Activated CD8-positive, alpha-beta T cell treated with anti-CD3 and anti-CD28 coated beads, Interleukin-2, amount 10 ng/mL, durations not matched to agents 7 days and 5 days (primary cell): ENCODE measurements at regions not wholly inside any gene's neighbourhood (a gene's known extent, or its start where the extent isn't known, plus 50 kb on each side); places are given as distances from the start of the nearest gene placed in this dataset.

Experiments
- ATAC-seq: fragments of 150-1000 bp; cut with Tn5 transposase; one replicate; pipeline ENCODE4 v1.10.0; 2021; ENCODE audit warnings: moderate library complexity
- CTCF ChIA-PET: fragments of 350-600 bp; sonication (Branson Sonifier 250); formaldehyde crosslinking; loops from one replicate; lab custom pipeline; 2021; ENCODE audit warnings: antibody characterized with exemption; lab: Charles Lee
- POLR2A ChIA-PET: fragments of 350-600 bp; sonication (Branson Sonifier 250); formaldehyde crosslinking; loops from one replicate; lab custom pipeline; 2021; ENCODE audit warnings: antibody characterized with exemption; lab: Charles Lee
- DNase-seq: peaks from one replicate; pipeline ENCODE4 v3.0.0-alpha.2; 2020
- H3K27ac Mint-ChIP-seq: one replicate; pipeline ENCODE4 v1.8.0; 2021; ENCODE audit warnings: mild to moderate bottlenecking, mixed read lengths
- H3K27me3 Mint-ChIP-seq: one replicate; pipeline ENCODE4 v1.8.0; 2021; ENCODE audit warnings: low read depth, mixed read lengths
- H3K36me3 Mint-ChIP-seq: one replicate; pipeline ENCODE4 v1.8.0; 2021; ENCODE audit warnings: low read depth, mixed read lengths
- H3K4me1 Mint-ChIP-seq: one replicate; pipeline ENCODE4 v1.8.0; 2021; ENCODE audit warnings: low read depth, mixed read lengths
- H3K4me3 Mint-ChIP-seq: one replicate; pipeline ENCODE4 v1.8.0; 2021; ENCODE audit warnings: mild to moderate bottlenecking, mixed read lengths
- H3K9me3 Mint-ChIP-seq: one replicate; pipeline ENCODE4 v1.8.0; 2022; ENCODE audit warnings: mixed read lengths; ENCODE audit not compliant: insufficient read depth

GRCh38 chr2:126761981-126762878 is 106.3 kb downstream of the GYPC start:
- DNase-seq = peak; percentile 88
- Mint-ChIP-seq H3K4me1 (peaks cover 52% of the 10 kb centered on the region), H3K36me3 (peaks cover 6% of the 10 kb centered on the region), H3K4me3 (peak overlapping the region; percentile 64), H3K27ac (peak overlapping the region; percentile 88), H3K27me3 (peaks cover 11% of the 10 kb centered on the region), H3K9me3 (no peaks in the 10 kb centered on the region)
- peak; percentile 95 for ATAC-seq
- ChIA-PET POLR2A (interaction anchor here (0.6 to 1.0 kb wide), 5 partner anchors 98 to 772 kb away, joined by 3 to 5 read pairs (median 3); no protein-coding TSS in a partner anchor), CTCF (interaction anchor here (1.0 to 3.8 kb wide), 8 partner anchors 11 to 363 kb away, joined by 3 to 19 read pairs (median 4); no protein-coding TSS in a partner anchor)

DNA sequence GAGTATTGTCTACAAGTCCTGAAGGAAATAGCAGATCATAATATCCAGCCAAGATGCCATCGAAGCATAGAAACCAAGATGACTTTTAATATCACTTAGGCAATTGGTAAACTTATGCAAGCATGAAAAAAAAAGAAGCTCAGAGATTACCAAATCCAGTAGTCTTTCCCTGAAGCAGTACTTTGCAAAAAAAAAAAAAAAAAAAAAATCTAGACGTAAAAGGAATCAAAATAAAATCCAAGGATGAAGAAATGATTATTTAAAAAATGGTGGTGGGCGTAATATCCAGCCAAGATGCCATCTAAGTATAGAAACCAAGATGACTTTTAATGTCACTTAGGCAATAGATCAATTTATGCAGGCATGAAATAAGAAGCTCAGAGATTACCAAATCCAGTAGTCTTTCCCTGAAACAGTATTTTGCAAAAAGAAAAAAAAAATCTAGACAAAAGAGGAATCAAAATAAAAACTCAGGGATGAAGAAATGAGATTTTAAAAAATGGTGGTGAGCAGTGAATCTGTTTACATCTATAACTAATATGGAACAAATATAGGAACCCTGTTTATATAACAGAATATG is 108.8 kb downstream of the GYPC start:
- H3K4me3 Mint-ChIP-seq = no peak overlapping the region
- CTCF ChIA-PET = no interaction called here
- H3K9me3 Mint-ChIP-seq = no peaks in the 10 kb centered on the region
- DNase-seq (no peak), ATAC-seq (no peak)
- H3K36me3 Mint-ChIP-seq = peaks cover 6% of the 10 kb centered on the region
- POLR2A ChIA-PET = no interaction called here
- no peak overlapping the region for H3K27ac Mint-ChIP-seq
- H3K27me3 Mint-ChIP-seq = peaks cover 14% of the 10 kb centered on the region
- H3K4me1 Mint-ChIP-seq = peaks cover 66% of the 10 kb centered on the region

GRCh38 chr2:126765395-126765794 is 109.4 kb downstream of the GYPC start:
- ChIA-PET POLR2A (no interaction called here), CTCF (interaction anchor here (1.3 kb wide), 1 partner anchor 12 kb away, joined by 3 read pairs; no protein-coding TSS in a partner anchor)
- ATAC-seq (no peak), DNase-seq (no peak)
- Mint-ChIP-seq H3K27ac (no peak overlapping the region), H3K4me1 (peaks cover 66% of the 10 kb centered on the region), H3K27me3 (peaks cover 14% of the 10 kb centered on the region), H3K9me3 (no peaks in the 10 kb centered on the region), H3K36me3 (peaks cover 6% of the 10 kb centered on the region), H3K4me3 (no peak overlapping the region)

DNA sequence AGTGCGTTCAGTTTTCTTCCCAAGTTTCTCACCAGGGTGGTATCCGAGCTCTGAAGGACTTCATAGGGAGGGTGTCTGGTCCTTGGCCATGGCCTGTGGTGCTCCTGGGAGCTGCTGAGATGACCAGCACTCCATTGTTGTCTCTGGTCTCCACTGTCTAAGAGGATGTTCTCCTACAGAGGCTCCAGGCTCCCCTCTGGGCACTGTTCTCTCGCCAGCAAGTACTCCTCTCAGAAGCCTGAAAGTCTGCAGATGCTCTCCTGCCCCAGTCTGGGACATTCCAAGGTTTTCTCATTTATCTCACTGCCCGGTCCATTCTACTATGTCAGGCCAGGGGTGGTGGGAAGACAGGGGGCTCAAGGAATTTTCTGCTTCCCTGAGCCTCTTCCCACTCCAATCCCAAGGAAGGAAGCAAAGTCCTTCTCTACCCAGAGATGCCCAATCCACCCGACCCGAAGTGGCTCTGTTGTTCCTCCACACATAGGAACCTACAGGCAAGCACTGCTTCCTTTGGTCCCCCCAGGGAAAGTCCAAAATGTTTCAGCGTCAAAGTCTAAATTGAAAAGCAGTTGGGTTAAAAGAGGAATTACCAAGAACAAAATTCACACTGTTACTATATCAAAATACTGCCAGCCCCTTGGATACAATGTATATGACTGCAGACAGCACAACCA is 110.5 kb downstream of the GYPC start:
- H3K9me3 Mint-ChIP-seq = no peaks in the 10 kb centered on the region
- DNase-seq = no peak
- no peak overlapping the region for H3K27ac Mint-ChIP-seq
- H3K36me3 Mint-ChIP-seq = peaks cover 6% of the 10 kb centered on the region
- H3K4me1 Mint-ChIP-seq = peaks cover 56% of the 10 kb centered on the region
- ChIA-PET POLR2A (no interaction called here), CTCF (interaction anchor here (1.3 kb wide), 1 partner anchor 11 kb away, joined by 3 read pairs; no protein-coding TSS in a partner anchor)
- H3K4me3 Mint-ChIP-seq = no peak overlapping the region
- peaks cover 19% of the 10 kb centered on the region for H3K27me3 Mint-ChIP-seq
- no peak for ATAC-seq

GRCh38 chr2:126766969-126767296 is 111.0 kb downstream of the GYPC start:
- H3K9me3 Mint-ChIP-seq = no peaks in the 10 kb centered on the region
- H3K27ac Mint-ChIP-seq = no peak overlapping the region
- peaks cover 51% of the 10 kb centered on the region for H3K4me1 Mint-ChIP-seq
- POLR2A ChIA-PET = no interaction called here
- DNase-seq (no peak), ATAC-seq (no peak)
- no peak overlapping the region for H3K4me3 Mint-ChIP-seq
- H3K27me3 Mint-ChIP-seq = peaks cover 20% of the 10 kb centered on the region
- H3K36me3 Mint-ChIP-seq = peaks cover 6% of the 10 kb centered on the region
- CTCF ChIA-PET = no interaction called here

- POLR2A ChIA-PET = no interaction called here
- peaks cover 18% of the 10 kb centered on the region for H3K27me3 Mint-ChIP-seq
- peak overlapping the region; percentile 26 for H3K27ac Mint-ChIP-seq
- H3K36me3 Mint-ChIP-seq = no peaks in the 10 kb centered on the region
- H3K4me1 Mint-ChIP-seq = peaks cover 32% of the 10 kb centered on the region
- H3K9me3 Mint-ChIP-seq = no peaks in the 10 kb centered on the region
- CTCF ChIA-PET = interaction anchor here (1.3 kb wide), 1 partner anchor 241 kb away, joined by 3 read pairs; no protein-coding TSS in a partner anchor
- H3K4me3 Mint-ChIP-seq = no peak overlapping the region
- DNase-seq (no peak), ATAC-seq (no peak)
Measured at GRCh38 chr2:126769118-126769517, 113.2 kb downstream of the GYPC start.

DNA sequence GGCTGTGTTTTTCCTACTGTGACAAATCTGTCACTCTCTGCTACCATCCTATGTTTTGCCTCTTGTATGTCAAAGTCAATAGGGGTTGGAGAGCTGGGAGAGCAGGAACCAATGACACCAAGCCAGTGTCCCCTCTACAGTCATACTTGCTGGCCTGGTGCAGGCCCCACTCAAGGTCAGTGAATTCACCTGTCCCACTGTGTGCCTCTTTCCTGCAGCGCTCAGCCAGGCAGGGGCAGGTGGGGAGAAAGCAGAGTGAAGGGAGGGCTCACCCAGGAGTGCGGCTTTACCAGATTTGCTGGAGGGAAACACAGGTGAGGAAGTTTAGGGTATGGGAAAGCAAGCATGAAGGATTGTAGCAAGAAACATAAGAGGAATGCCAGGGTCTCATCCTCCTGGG is 114.5 kb downstream of the GYPC start:
- no peaks in the 10 kb centered on the region for H3K36me3 Mint-ChIP-seq
- no peaks in the 10 kb centered on the region for H3K9me3 Mint-ChIP-seq
- DNase-seq (no peak), ATAC-seq (no peak)
- H3K27ac Mint-ChIP-seq = no peak overlapping the region
- ChIA-PET CTCF (interaction anchor here (1.2 kb wide), 1 partner anchor 117 kb away, joined by 3 read pairs; no protein-coding TSS in a partner anchor), POLR2A (no interaction called here)
- H3K27me3 Mint-ChIP-seq = peaks cover 16% of the 10 kb centered on the region
- H3K4me3 Mint-ChIP-seq = no peak overlapping the region
- peaks cover 27% of the 10 kb centered on the region for H3K4me1 Mint-ChIP-seq

DNA sequence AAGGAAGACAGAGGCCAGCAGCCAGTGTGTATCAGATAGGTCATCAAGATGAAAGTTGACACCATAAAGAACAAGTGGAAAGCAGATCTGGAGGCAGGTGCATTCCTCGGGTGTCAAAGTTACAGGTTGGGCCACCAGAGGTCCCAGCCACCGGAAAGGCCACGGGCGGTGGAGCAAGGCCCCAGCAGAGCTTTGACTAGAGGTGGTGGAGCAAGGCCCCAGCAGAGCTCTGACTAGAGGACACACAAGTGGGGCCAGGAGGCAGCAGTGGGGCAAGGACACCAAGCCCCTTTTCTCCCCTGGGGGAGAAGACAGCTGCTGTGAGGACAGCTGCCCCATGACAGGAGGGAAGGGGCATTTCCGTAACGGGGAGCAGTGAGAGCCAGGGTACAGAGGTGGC is 115.1 kb downstream of the GYPC start:
- DNase-seq (no peak), ATAC-seq (no peak)
- Mint-ChIP-seq H3K9me3 (no peaks in the 10 kb centered on the region), H3K4me3 (no peak overlapping the region), H3K36me3 (no peaks in the 10 kb centered on the region), H3K4me1 (peaks cover 25% of the 10 kb centered on the region), H3K27me3 (peaks cover 17% of the 10 kb centered on the region), H3K27ac (no peak overlapping the region)
- ChIA-PET POLR2A (no interaction called here), CTCF (no interaction called here)

DNA sequence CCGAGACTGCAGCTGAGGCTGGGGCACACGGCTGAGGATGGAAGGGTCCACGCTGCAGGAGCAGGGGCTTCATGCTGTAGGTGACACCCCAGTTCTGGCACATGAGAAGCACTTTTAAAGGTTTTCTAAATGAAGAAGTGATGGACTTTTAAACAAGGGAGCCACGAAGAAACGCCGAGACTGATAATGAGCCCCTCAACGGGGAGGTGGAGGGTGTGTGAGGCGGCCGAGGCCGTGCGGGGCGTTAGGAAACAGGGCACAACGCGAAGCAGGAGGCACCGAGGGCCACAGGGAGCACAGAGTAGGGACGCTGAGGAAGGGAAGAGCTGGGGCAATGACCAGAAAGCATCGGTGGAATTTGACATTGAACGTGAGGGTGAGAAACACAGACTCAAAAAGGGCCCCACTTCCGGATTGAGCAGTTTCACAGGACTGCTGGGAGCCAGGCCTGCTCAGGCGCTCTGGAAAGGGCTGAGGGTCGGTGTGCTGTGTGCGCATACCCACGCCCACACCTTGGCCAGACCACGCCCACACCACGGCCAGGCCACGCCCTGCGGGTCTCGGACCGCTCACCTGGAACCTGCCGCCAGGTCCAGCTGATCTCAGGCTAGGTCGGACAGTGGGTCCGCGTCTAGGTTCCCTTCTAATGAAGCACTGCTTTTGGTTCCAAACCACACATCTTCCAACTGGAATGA is 115.7 kb downstream of the GYPC start:
- DNase-seq (no peak), ATAC-seq (no peak)
- no peaks in the 10 kb centered on the region for H3K9me3 Mint-ChIP-seq
- CTCF ChIA-PET = no interaction called here
- H3K27ac Mint-ChIP-seq = no peak overlapping the region
- POLR2A ChIA-PET = no interaction called here
- H3K36me3 Mint-ChIP-seq = no peaks in the 10 kb centered on the region
- H3K4me3 Mint-ChIP-seq = no peak overlapping the region
- peaks cover 23% of the 10 kb centered on the region for H3K4me1 Mint-ChIP-seq
- peaks cover 15% of the 10 kb centered on the region for H3K27me3 Mint-ChIP-seq

DNA sequence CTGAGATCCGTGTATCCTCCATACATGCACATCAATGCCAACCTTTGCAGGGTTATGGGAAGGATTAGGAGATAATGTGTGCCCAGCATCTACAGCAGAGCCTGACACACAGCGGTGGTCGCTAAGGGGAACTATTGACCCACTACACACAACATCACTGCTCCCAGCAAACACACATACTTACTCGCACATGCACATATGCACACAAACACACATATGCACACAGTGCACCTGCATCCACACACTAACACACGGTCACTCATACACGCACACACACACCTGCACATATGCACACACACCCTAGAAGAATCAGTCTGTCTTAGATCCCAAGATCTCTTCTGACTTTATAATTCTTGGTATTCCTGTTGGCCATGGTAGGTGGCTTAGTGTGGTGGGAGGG is 118.3 kb downstream of the GYPC start:
- H3K27ac Mint-ChIP-seq = peak overlapping the region; percentile 21
- no peak for DNase-seq
- POLR2A ChIA-PET = interaction anchor here (0.7 kb wide), 1 partner anchor 116 kb away, joined by 3 read pairs; no protein-coding TSS in a partner anchor

GRCh38 chr2:126774761-126775160 is 118.8 kb downstream of the GYPC start:
- H3K4me3 Mint-ChIP-seq = no peak overlapping the region
- H3K27me3 Mint-ChIP-seq = peaks cover 15% of the 10 kb centered on the region
- peaks cover 14% of the 10 kb centered on the region for H3K4me1 Mint-ChIP-seq
- DNase-seq (no peak), ATAC-seq (no peak)
- H3K36me3 Mint-ChIP-seq = no peaks in the 10 kb centered on the region
- ChIA-PET POLR2A (interaction anchor here (0.6 to 0.7 kb wide), 2 partner anchors 117 to 123 kb away, joined by 3 read pairs; no protein-coding TSS in a partner anchor), CTCF (interaction anchor here (2.1 kb wide), 1 partner anchor 246 kb away, joined by 9 read pairs; no protein-coding TSS in a partner anchor)
- no peaks in the 10 kb centered on the region for H3K9me3 Mint-ChIP-seq
- no peak overlapping the region for H3K27ac Mint-ChIP-seq

More for the DNA sequence above, 118.3 kb downstream of the GYPC start:
- Mint-ChIP-seq H3K27me3 (peaks cover 15% of the 10 kb centered on the region), H3K4me3 (no peak overlapping the region), H3K36me3 (no peaks in the 10 kb centered on the region), H3K9me3 (no peaks in the 10 kb centered on the region), H3K4me1 (peaks cover 19% of the 10 kb centered on the region)
- CTCF ChIA-PET = interaction anchor here (2.1 kb wide), 1 partner anchor 246 kb away, joined by 9 read pairs; no protein-coding TSS in a partner anchor
- ATAC-seq = no peak
